ENCODE measurements at regions not wholly inside any gene's neighbourhood (a gene's known extent, or its start where the extent isn't known, plus 50 kb on each side); places are given as distances from the start of the nearest gene placed in this dataset.

DNA sequence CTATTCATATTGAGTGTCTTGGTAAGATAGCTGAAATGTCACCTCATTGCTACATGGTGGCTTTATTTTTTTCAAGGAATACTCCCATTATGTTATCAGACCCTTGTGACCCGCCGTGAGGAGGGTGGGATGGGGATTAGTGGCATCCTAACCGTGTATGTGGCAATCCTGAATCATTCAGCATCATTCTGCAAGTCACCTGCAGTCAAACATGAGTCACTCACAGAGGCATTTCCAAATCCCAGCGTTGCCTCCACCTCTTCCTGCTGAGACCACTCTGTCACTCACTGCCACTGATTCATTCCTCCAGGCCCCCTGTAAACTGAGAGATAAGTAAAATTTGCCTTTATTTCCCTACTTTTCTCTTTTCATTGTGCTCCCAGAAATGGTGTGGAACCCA, 307.4 kb upstream of the KLHL29 start:
- DNase-seq = no peak

GRCh38 chr2:23078784-23079434, 306.1 kb upstream of the KLHL29 start:
- DNase-seq = no peak

- DNase-seq = no peak
Measured at GRCh38 chr2:23083966-23084365, 301.0 kb upstream of the KLHL29 start.

- DNase-seq = no peak
Measured at GRCh38 chr2:23091019-23091418, 294.0 kb upstream of the KLHL29 start.

- no peak for DNase-seq
Measured at GRCh38 chr2:23091900-23092299, 293.1 kb upstream of the KLHL29 start.

GRCh38 chr2:23092831-23093230, 292.1 kb upstream of the KLHL29 start:
- DNase-seq = no peak

DNA sequence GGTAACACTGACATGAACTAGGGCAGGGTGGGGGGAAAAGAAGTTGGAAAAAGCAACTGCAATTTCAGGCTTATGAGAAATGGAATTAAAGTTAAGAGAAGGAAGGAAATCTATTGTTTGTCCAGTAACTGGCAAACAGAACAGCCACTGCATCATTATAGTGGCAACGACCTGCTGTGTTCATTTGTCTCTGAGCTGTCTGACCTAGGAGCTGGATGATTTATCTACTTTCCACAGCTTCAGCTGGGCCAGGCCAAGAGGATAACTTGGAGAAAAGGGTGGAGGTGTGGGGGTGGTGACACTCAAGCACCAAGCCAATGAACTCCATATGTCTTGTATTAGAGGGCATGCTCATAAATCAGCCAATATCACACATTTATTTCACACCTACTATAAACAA, 291.5 kb upstream of the KLHL29 start:
- no peak for DNase-seq

GRCh38 chr2:23096906-23097602, 287.9 kb upstream of the KLHL29 start:
- no peak for DNase-seq

DNA sequence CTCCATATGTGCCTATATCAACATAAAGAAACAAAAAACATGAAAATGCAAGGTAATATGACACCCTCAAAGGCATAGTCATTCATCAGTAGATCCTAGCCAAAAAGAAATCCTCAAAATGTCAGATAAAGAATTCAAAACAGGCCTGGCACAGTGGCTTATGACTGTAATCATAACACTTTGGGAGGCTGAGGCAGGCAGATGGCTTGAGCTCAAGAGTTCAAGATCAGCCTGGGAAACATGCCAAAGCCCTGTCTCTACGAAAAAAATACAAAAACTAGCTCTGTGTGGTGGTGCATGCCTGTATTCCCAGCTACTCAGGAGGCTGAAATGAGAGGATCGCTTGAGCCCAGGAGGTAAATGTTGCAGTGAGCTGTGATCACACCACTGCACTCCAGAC, 284.6 kb upstream of the KLHL29 start:
- no peak for DNase-seq

DNA sequence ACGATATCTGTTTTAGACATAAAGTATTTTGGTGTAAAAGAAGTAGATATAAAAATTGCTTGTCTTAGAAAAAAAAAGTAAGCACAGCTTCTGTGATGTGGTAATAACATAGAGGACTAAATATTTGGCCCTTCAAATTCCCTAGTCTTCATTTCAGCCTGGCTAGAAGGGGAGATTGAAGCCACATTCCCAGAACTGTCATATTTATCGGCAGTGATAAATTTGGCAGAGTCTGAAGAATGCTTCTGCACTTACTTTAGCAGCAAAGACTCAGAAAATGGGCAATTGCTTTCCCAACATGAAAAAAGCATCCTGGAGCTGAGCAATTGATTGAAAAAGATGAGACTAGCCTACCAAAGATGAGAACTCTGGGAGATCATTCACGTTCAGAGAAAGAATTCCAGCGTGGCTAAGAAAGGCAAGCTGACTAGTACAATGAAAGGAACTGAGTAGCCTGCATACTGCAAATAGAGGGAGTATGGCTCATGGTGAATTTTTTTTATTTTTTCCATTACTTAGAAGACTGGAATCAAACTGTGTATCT, 278.7 kb upstream of the KLHL29 start:
- no peak for DNase-seq

DNA sequence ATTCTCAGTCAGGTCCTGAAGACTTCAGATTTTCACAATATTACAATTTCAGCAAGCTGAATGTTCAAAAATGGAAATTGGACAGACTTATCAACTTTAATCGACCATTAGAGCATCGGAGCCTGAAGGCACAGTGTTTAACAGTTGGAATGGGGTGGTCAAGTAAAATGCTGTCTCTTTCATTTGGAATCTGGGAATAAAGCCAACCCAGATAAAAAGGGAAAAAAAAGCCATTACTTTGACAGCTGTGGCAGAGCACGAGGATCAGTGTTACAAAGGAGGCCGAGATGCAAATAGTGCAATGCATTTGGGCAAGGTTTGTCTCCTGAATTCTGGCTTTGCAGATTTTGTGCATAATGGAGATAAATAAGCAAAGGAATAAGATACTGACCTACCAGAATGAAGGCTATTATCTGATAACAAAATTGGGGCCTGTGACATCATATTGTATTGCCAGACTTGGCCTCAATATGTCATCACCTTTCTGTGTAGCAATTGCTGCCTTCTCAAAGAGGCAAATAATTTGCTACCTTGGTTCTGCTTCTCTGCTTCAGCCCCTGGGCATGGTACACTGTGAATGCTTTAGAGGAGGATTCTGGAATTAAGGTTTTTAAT, 277.5 kb upstream of the KLHL29 start:
- DNase-seq = no peak

- DNase-seq = no peak
Measured at GRCh38 chr2:23111263-23111662, 273.7 kb upstream of the KLHL29 start.

GRCh38 chr2:23112517-23112916, 272.5 kb upstream of the KLHL29 start:
- no peak for DNase-seq

DNA sequence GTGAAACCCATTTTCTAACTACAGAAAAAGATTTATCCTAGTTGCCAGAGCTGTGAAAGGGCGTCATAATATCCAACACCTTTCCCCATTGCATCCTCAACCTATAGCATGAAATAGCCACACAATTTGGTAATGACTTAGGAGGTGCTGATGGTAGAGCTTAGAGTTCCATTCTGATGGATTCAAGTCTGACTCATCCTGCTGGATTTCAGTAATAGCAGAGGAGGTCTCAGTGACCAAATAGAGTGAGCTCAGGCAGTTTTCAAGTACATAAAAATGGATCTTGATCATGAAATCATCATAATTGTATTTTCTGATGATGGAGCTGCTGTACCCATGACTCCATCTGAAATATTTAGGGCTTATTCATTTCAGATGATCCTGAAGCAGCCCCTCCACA, 270.7 kb upstream of the KLHL29 start:
- no peak for DNase-seq

DNA sequence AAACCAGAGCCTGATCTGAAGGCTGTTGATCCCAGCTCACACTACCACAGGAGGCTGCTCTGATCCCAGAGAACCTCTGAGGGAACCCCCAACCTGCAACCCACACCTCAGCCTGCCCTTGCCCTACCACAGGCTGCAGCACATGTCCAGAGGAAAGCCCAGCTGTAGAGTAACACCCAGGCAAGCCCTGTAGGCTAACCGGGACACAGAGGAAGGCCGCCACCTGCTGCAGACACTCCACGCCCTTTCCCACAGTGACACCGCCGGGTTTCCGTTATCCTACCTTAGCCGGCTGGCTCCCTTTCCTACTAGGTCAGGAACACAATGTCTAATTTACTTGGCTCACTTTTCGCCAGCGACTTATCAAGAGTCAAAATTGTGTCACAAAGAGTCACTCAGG, 266.7 kb upstream of the KLHL29 start:
- no peak for DNase-seq

- DNase-seq = no peak
Measured at GRCh38 chr2:23118894-23119293, 266.1 kb upstream of the KLHL29 start.

DNA sequence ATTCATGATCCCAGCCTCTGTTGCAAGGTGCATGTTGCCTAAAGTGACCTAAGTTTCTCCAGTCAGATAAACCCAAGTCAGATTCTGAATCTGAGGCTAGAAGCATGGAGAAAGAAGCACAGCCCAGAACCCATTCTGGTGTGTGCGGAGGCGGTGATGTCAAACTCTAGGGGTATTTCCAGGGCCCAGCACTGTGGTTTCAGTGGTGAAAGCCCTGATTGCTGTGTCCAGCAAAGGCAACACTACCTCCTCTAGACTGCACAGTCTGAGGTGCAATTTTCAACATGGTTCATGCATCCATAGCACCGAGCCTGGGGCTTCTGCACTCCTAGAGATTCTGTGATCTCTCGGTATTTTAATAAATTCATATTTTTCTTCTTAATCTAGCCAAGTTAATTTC, 264.8 kb upstream of the KLHL29 start:
- DNase-seq = no peak

GRCh38 chr2:23121968-23122648, 262.9 kb upstream of the KLHL29 start:
- DNase-seq = no peak

GRCh38 chr2:23122681-23123215, 262.2 kb upstream of the KLHL29 start:
- DNase-seq = no peak

DNA sequence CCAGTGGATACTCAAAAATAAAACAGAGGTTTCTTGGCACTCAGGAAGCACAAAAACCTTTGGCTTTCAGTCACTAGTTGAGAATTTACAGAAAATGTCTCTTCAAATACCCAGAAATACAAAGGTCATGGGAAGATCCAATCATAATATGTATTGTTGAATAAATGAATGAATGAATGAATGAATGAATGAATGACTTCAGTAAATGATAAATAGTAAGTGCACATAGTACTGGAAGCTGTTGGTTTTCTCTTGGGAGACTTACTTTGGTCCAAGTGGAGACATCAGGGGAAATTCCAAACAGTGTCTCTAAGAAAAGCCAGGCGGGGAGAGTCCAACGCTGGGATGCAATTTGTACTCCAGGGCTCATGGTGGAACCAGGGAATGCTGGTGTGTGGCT, 261.3 kb upstream of the KLHL29 start:
- no peak for DNase-seq

GRCh38 chr2:23124214-23124750, 260.7 kb upstream of the KLHL29 start:
- no peak for DNase-seq

GRCh38 chr2:23127465-23127864, 257.5 kb upstream of the KLHL29 start:
- no peak for DNase-seq

GRCh38 chr2:23128684-23129292, 256.2 kb upstream of the KLHL29 start:
- no peak for DNase-seq

All from stimulated activated CD4-positive, alpha-beta T cell treated with anti-CD3 and anti-CD28 coated beads, Interleukin-2, amount 100 ng/mL, for 24 hours (primary cell).